HG02798 (cell line): ENCODE measurements at regions not wholly inside any gene's neighbourhood (a gene's known extent, or its start where the extent isn't known, plus 50 kb on each side); places are given as distances from the start of the nearest gene placed in this dataset.

ENCODE experiments used
- ATAC-seq: cut with Tn5 transposase; IDR thresholded peaks from one replicate; pipeline ENCODE4 v1.9.1; 2021; ENCODE audit warnings: mild to moderate bottlenecking; ENCODE audit not compliant: unreplicated experiment, poor library complexity

DNA sequence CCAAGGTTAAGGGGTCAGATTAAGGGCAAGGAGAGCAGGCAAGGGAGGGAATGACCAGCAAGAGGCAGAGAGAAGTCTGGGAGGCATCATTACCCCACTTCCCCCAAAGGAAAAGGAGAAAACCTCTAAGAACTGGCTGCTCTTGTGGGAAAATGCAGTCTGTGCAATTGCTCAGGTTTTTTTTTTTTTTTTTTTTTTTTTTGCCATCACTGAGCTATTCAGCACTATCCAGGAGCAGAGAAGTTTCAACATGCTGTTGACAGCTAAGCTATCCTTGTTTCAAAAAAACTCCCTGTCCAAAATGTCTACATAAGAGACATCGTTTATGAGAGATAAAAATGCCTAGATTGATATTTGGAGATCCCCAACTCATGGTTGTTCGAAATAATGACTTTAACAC is 345.4 kb downstream of the TDRD15 start:
- no peak for ATAC-seq

DNA sequence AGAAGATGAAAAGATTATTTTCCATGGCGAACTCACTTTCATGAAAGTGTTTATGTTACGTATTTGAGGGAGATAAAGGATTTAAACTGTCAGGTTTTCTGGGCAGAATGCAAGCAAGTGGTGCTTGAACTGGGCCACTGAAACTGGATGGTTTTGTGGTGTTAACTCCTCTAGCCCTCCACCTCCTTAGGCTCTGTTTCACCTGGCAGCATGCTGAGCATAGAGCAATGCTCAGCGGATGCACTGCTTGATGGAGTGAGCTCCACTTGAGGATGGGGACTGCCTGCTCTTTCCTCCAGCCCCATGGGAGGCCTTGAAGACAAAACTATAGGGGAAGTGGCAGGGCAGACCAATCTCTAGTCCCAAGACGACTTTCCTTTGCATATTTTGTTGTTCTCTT is 345.8 kb downstream of the TDRD15 start:
- ATAC-seq: no peak

DNA sequence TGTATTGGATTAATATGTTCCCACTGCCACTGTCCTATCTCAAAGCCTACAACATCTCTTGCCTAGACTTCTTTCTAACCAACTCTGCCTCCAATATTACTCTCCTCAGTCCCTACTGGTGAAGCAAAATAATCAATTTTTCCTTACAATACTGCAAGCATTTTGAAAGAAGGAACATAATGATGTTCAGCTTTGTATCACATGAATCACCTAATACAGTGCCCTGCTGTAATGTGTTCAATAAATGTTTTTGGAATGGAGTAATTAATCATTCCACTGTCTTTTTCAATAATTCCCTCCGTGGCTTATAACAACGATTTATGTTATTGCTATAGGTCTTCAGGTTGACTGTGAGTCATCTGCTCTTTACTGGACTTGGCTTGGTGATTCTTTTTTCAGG is 356.4 kb downstream of the TDRD15 start:
- no peak for ATAC-seq

- ATAC-seq: no peak
These were observed 360.9 kb downstream of the TDRD15 start for GRCh38 chr2:21484643-21485042.

DNA sequence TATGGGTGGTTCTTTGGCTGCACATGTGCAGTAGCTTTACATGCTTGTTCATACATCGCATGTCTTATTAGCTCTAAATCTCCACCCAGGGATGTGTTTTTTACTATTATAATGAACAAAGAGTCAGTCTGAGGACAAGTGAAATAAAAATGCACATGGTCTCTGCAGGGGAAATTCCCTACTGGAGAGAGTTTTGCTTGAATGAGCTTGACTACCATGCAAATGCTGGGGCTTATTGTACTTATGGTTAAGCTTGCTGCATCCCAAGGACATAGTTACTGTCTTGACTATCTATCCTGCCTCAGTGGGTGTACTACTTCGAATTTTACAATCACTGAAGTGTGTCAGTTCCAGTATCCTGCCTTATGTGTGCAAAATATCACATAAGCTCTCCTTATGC is 362.7 kb downstream of the TDRD15 start:
- no peak for ATAC-seq

- no peak for ATAC-seq
These were observed 365.3 kb downstream of the TDRD15 start for GRCh38 chr2:21489080-21489479.

- ATAC-seq: no peak
These were observed 374.2 kb downstream of the TDRD15 start for GRCh38 chr2:21498016-21498415.

GRCh38 chr2:21500401-21500945 is 376.7 kb downstream of the TDRD15 start:
- ATAC-seq: no peak

- no peak for ATAC-seq
These were observed 377.7 kb downstream of the TDRD15 start for GRCh38 chr2:21501376-21502027.

DNA sequence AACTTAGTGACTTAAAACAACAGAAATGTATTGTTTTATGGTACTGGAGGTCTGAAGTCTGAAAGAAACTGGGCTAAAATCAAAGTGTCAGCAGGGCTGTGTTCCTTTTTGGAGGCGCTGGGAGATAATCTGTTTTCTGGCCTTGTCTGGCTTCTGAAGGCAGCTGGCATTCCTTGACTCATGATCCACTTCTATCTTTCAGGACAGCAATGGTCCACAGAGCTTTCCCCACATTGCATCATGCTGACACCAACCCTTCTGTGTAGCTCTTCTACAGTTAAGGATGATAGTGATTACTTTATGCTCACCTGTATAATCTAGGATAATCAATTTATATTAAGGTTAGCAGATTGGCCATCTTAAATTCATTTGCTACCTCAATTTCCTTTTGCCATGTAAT is 392.1 kb downstream of the TDRD15 start:
- no peak for ATAC-seq

- ATAC-seq: no peak
These were observed 395.6 kb downstream of the TDRD15 start for GRCh38 chr2:21519412-21519811.

GRCh38 chr2:21519821-21520220 is 396.1 kb downstream of the TDRD15 start:
- ATAC-seq: no peak

DNA sequence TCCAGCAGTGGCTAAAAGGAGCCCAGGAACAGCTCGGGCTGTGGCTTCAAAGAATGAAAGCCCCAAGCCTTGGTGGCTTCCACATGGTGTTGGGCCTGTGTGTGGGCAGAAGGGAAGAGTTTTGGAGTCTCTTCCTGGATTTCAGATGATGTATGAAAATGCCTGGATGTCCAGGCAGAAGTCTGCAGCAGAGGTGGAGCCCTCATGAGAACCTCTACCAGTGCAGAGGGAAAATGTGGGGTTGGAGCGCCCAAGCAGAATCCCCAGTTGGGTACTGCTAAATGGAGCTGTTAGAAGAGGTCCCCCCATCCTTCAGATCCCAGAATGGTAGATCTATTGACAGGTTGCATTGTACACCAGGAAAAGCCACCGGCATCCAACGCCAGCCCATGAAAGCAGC is 412.1 kb downstream of the TDRD15 start:
- no peak for ATAC-seq

GRCh38 chr2:21539685-21540084 is 415.9 kb downstream of the TDRD15 start:
- no peak for ATAC-seq

DNA sequence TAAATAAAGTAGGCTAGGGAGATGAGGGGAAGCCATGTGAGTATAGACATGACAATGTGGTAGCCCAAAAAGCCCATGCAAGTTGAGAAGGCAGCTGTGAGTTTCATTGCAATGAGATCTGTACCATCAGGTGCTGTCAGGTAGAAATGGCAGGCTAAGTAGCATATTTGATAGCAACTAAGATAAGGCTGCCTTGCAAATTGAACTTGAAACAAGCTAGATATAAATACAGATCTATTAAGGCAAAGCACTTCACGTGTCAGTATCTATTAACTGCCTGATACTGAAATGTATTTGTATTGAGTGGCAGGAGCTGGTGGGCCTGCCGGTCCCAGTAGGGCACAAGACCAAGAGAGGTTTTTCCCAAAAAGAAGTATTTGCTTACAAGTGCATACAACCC is 419.9 kb downstream of the TDRD15 start:
- no peak for ATAC-seq

DNA sequence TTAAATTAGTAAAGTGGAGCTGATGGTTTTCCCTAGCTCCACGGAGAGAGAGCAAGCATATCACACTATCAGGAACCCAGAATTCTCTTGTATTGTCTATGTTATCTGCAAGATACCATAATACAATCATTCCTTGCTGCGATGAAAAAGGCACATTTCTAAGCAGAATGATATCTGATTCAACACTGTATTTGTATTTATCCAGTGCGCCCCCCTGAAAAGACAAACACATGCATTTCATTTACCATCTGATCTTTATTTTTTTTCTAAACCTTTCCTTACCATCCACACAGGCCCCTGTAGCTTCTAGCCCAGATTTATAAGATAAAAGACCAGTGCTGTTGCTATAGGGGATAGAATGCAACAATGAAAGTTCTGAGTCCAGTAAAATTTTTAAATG is 420.6 kb downstream of the TDRD15 start:
- no peak for ATAC-seq

DNA sequence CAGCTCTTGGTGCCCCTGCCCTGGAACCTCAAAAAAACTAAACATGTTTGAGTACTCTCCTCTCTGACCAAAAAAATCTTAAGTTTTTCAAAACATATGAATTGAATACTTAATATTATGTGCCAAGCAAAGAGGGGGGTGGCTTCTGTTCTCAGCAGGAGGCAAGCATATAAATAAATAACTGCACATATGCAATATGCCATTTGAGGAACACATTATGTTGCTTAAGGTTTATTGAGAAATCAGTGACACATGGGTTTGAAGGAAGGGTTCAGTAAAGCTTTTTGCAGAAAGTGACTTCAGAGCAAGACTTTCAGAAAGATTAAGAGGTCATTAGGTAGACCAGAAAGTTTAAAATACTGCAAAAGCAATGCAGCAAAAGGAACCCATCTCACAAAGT is 429.2 kb downstream of the TDRD15 start:
- ATAC-seq: no peak

GRCh38 chr2:21559351-21559750 is 435.6 kb downstream of the TDRD15 start:
- ATAC-seq: no peak

DNA sequence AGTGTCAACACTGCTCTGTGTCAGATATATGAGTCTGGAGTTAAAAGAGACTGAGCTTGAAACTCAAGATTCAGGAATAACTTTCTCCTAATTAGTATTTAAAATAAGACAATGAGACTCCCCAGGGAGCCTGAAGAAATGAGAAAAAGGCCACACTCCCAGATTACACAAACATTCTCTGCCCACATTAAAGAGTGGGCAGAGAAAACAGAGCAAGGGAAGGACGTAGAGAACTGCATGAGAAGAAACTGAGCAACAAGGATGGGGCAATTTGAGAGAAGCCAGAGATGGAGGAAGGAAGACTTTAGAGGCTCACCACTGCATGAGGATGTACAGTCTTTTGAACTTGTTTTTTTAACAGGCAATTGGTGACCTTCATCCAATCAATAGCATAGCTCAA is 438.2 kb downstream of the TDRD15 start:
- ATAC-seq: no peak

GRCh38 chr2:21567395-21567794 is 443.6 kb downstream of the TDRD15 start:
- ATAC-seq: no peak

DNA sequence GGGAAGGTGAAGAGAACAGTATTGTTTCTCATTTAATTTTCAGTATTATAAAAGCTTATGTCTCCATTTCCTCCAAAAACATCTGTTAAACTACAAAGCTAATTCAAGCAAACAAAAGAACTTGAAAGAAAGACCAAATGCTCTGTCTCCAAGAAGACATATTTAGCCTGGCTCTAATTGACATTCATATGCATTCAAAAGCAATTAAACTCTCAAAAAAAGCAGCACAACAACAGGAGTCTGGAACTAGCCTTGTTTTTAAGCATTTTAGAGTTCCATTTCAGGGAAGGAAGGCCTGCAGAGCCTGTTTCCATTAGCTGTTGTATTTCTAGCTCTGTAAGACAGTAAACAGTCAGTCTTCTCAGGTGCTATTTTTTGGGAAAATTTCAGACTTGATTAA is 447.9 kb downstream of the TDRD15 start:
- ATAC-seq: no peak

GRCh38 chr2:21580391-21580790 is 456.6 kb downstream of the TDRD15 start:
- no peak for ATAC-seq

DNA sequence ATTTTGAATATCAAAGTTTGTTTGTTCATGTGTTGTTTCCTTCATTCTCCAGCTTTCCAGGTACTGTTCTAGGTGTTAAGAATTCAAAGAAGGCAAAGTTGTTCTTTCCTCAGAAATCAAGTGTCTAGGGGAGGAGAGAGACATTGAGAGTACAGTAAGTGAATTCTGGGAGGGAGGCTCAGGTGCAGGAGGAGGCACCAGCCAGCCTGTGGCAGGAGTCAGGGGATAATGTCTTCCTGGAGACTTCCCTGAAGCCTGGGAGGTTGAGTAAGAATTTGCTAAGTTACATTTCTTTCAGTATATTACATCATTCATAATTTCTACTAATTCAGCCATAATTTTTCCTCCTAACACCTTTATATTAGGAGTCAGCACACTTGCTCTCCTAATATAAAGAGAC is 462.1 kb downstream of the TDRD15 start:
- ATAC-seq: no peak
